BLaER1 (cell line): ENCODE measurements at regions not wholly inside any gene's neighbourhood (a gene's known extent, or its start where the extent isn't known, plus 50 kb on each side); places are given as distances from the start of the nearest gene placed in this dataset.
A peak's percentile ranks its signal among the peaks of the same experiment; 100 is the strongest.

Experiments used
- H3K27ac ChIP-seq: shearing (Covaris generic); formaldehyde crosslinking; 2 replicates; pipeline ENCODE4 v1.8.1; 2022
- H3K27me3 ChIP-seq: shearing (Covaris generic); formaldehyde crosslinking; 2 replicates; pipeline ENCODE4 v1.8.1; 2022
- H3K36me3 ChIP-seq: shearing (Covaris generic); formaldehyde crosslinking; 2 replicates; pipeline ENCODE4 v1.8.1; 2022
- H3K4me1 ChIP-seq: shearing (Covaris generic); formaldehyde crosslinking; 2 replicates; pipeline ENCODE4 v1.8.1; 2022
- H3K4me2 ChIP-seq: shearing (Covaris generic); formaldehyde crosslinking; 2 replicates; pipeline ENCODE4 v1.8.1; 2022
- H3K4me3 ChIP-seq: shearing (Covaris generic); formaldehyde crosslinking; 2 replicates; pipeline ENCODE4 v1.8.1; 2022
- H3K9ac ChIP-seq: shearing (Covaris generic); formaldehyde crosslinking; 2 replicates; pipeline ENCODE4 v1.8.1; 2022
- H3K9me3 ChIP-seq: shearing (Covaris generic); formaldehyde crosslinking; 2 replicates; pipeline ENCODE4 v1.8.1; 2022
- H4K20me1 ChIP-seq: shearing (Covaris generic); formaldehyde crosslinking; 2 replicates; pipeline ENCODE4 v1.8.1; 2022
- Cebpa-rat ChIP-seq: shearing (Covaris generic); IDR thresholded peaks from 2 replicates; pipeline ENCODE4 v1.8.1; 2022

- Histone ChIP-seq H3K27ac (no peak overlapping the region), H3K36me3 (no peaks in the 10 kb centered on the region), H3K4me2 (peak overlapping the region; percentile 55), H3K4me3 (no peak overlapping the region), H3K9ac (no peak overlapping the region), H4K20me1 (no peaks in the 10 kb centered on the region), H3K27me3 (no peaks in the 10 kb centered on the region), H3K9me3 (no peaks in the 10 kb centered on the region), H3K4me1 (peaks cover 14% of the 10 kb centered on the region)
- no peak for TF ChIP-seq Cebpa-rat
Observed at GRCh38 chr18:25459814-25460213, 107.8 kb upstream of the ZNF521 start.

- H4K20me1 ChIP-seq, result no peaks in the 10 kb centered on the region
- TF ChIP-seq Cebpa-rat, result no peak
Observed at GRCh38 chr18:25457601-25458000, 105.6 kb upstream of the ZNF521 start.

GRCh38 chr18:25457126-25457525 is 105.2 kb upstream of the ZNF521 start:
- no peaks in the 10 kb centered on the region for H3K27me3 ChIP-seq
- no peaks in the 10 kb centered on the region for H3K9me3 ChIP-seq
- no peaks in the 10 kb centered on the region for H4K20me1 ChIP-seq
- no peak overlapping the region for H3K27ac ChIP-seq
- H3K4me3 ChIP-seq, result no peak overlapping the region
- H3K4me2 ChIP-seq, result no peak overlapping the region
- H3K36me3 ChIP-seq, result no peaks in the 10 kb centered on the region
- H3K4me1 ChIP-seq, result peaks cover 14% of the 10 kb centered on the region
- H3K9ac ChIP-seq, result no peak overlapping the region
- no peak for TF ChIP-seq Cebpa-rat

More at GRCh38 chr18:25457601-25458000, 105.6 kb upstream of the ZNF521 start:
- no peak overlapping the region for H3K4me3 ChIP-seq
- H3K9ac ChIP-seq, result no peak overlapping the region
- no peak overlapping the region for H3K27ac ChIP-seq
- no peak overlapping the region for H3K4me2 ChIP-seq
- peaks cover 14% of the 10 kb centered on the region for H3K4me1 ChIP-seq
- no peaks in the 10 kb centered on the region for H3K27me3 ChIP-seq
- no peaks in the 10 kb centered on the region for H3K36me3 ChIP-seq
- no peaks in the 10 kb centered on the region for H3K9me3 ChIP-seq

- no peak for TF ChIP-seq Cebpa-rat
- H3K9ac ChIP-seq, result no peak overlapping the region
- H4K20me1 ChIP-seq, result no peaks in the 10 kb centered on the region
- H3K9me3 ChIP-seq, result no peaks in the 10 kb centered on the region
- H3K27ac ChIP-seq, result no peak overlapping the region
- no peaks in the 10 kb centered on the region for H3K36me3 ChIP-seq
- H3K4me3 ChIP-seq, result no peak overlapping the region
- no peak overlapping the region for H3K4me2 ChIP-seq
- peaks cover 14% of the 10 kb centered on the region for H3K4me1 ChIP-seq
- no peaks in the 10 kb centered on the region for H3K27me3 ChIP-seq
Observed at GRCh38 chr18:25456334-25457010, 104.5 kb upstream of the ZNF521 start.

- H4K20me1 ChIP-seq, result no peaks in the 10 kb centered on the region
- no peak for TF ChIP-seq Cebpa-rat
- H3K4me2 ChIP-seq, result no peak overlapping the region
- no peak overlapping the region for H3K27ac ChIP-seq
- no peaks in the 10 kb centered on the region; the same call in 1 of the 2 replicates for H3K9me3 ChIP-seq
- H3K4me3 ChIP-seq, result no peak overlapping the region
- no peak overlapping the region for H3K9ac ChIP-seq
- H3K4me1 ChIP-seq, result peaks cover 14% of the 10 kb centered on the region
- H3K36me3 ChIP-seq, result no peaks in the 10 kb centered on the region
- H3K27me3 ChIP-seq, result no peaks in the 10 kb centered on the region
Observed at GRCh38 chr18:25455646-25456045, 103.7 kb upstream of the ZNF521 start.

GRCh38 chr18:25455159-25455558 is 103.2 kb upstream of the ZNF521 start:
- Histone ChIP-seq H3K4me2 (no peak overlapping the region), H4K20me1 (no peaks in the 10 kb centered on the region), H3K27ac (no peak overlapping the region), H3K9me3 (no peaks in the 10 kb centered on the region; the same call in 1 of the 2 replicates), H3K4me1 (peaks cover 11% of the 10 kb centered on the region), H3K4me3 (no peak overlapping the region), H3K36me3 (no peaks in the 10 kb centered on the region), H3K9ac (no peak overlapping the region), H3K27me3 (no peaks in the 10 kb centered on the region)
- no peak for TF ChIP-seq Cebpa-rat

GRCh38 chr18:25454730-25455129 is 102.8 kb upstream of the ZNF521 start:
- Histone ChIP-seq H3K27ac (no peak overlapping the region), H3K4me1 (peaks cover 6% of the 10 kb centered on the region), H3K27me3 (no peaks in the 10 kb centered on the region), H3K4me3 (no peak overlapping the region), H3K4me2 (no peak overlapping the region), H3K9me3 (no peaks in the 10 kb centered on the region; the same call in 1 of the 2 replicates), H3K36me3 (no peaks in the 10 kb centered on the region), H4K20me1 (no peaks in the 10 kb centered on the region), H3K9ac (no peak overlapping the region)
- TF ChIP-seq Cebpa-rat, result no peak

GRCh38 chr18:25454270-25454659 is 102.3 kb upstream of the ZNF521 start:
- no peak overlapping the region for H3K27ac ChIP-seq
- no peak overlapping the region for H3K4me2 ChIP-seq

GRCh38 chr18:25453556-25454269 is 101.7 kb upstream of the ZNF521 start:
- no peak for TF ChIP-seq Cebpa-rat
- H4K20me1 ChIP-seq, result no peaks in the 10 kb centered on the region
- H3K27me3 ChIP-seq, result no peaks in the 10 kb centered on the region
- no peak overlapping the region for H3K27ac ChIP-seq
- no peaks in the 10 kb centered on the region; the same call in 1 of the 2 replicates for H3K9me3 ChIP-seq
- H3K4me1 ChIP-seq, result no peaks in the 10 kb centered on the region
- no peak overlapping the region for H3K4me2 ChIP-seq
- no peak overlapping the region for H3K4me3 ChIP-seq
- H3K36me3 ChIP-seq, result no peaks in the 10 kb centered on the region
- H3K9ac ChIP-seq, result no peak overlapping the region

More at GRCh38 chr18:25454270-25454659, 102.3 kb upstream of the ZNF521 start:
- Histone ChIP-seq H3K4me3 (no peak overlapping the region), H3K4me1 (peaks cover 2% of the 10 kb centered on the region; the same call in 1 of the 2 replicates), H3K9me3 (no peaks in the 10 kb centered on the region; the same call in 1 of the 2 replicates), H3K9ac (no peak overlapping the region), H4K20me1 (no peaks in the 10 kb centered on the region), H3K27me3 (no peaks in the 10 kb centered on the region), H3K36me3 (no peaks in the 10 kb centered on the region)
- TF ChIP-seq Cebpa-rat, result no peak

GRCh38 chr18:25451077-25451658 is 99.2 kb upstream of the ZNF521 start:
- Histone ChIP-seq H3K4me2 (no peak overlapping the region), H3K27me3 (no peaks in the 10 kb centered on the region), H3K9me3 (no peaks in the 10 kb centered on the region; the same call in 1 of the 2 replicates), H3K9ac (no peak overlapping the region), H3K36me3 (no peaks in the 10 kb centered on the region), H3K4me1 (no peaks in the 10 kb centered on the region), H3K27ac (no peak overlapping the region), H4K20me1 (no peaks in the 10 kb centered on the region), H3K4me3 (no peak overlapping the region)
- no peak for TF ChIP-seq Cebpa-rat
